RCC 7860 (cell line): ENCODE measurements at regions not wholly inside any gene's neighbourhood (a gene's known extent, or its start where the extent isn't known, plus 50 kb on each side); places are given as distances from the start of the nearest gene placed in this dataset.
A peak's percentile ranks its signal among the peaks of the same experiment; 100 is the strongest.

Source experiments
- DNase-seq: peaks from one replicate; pipeline ENCODE4 v3.0.0-alpha.2; 2015; ENCODE audit warnings: low spot score
- FAIRE-seq: peaks from 2 replicates; lab custom pipeline; 2012; peaks lifted over from hg19 to GRCh38; lab: Jason Lieb, UNC

DNA sequence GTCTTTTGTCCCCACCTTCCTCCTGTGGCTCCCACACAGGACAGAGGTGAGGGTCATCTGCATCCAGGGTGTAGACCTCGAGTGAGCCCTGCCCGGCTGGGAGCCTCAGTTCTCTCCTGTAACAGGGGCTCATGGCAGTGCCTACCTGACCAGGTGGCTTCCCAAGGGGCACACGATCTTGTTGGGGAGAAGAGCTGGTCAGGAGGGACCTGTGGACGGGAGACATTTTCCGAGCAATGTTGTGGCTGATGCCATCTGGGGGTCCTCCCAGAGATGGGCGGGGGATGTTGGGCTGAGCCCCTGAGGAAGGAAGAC is 51.9 kb downstream of the CEBPB start:
- DNase-seq (no peak), FAIRE-seq (no peak)

DNA sequence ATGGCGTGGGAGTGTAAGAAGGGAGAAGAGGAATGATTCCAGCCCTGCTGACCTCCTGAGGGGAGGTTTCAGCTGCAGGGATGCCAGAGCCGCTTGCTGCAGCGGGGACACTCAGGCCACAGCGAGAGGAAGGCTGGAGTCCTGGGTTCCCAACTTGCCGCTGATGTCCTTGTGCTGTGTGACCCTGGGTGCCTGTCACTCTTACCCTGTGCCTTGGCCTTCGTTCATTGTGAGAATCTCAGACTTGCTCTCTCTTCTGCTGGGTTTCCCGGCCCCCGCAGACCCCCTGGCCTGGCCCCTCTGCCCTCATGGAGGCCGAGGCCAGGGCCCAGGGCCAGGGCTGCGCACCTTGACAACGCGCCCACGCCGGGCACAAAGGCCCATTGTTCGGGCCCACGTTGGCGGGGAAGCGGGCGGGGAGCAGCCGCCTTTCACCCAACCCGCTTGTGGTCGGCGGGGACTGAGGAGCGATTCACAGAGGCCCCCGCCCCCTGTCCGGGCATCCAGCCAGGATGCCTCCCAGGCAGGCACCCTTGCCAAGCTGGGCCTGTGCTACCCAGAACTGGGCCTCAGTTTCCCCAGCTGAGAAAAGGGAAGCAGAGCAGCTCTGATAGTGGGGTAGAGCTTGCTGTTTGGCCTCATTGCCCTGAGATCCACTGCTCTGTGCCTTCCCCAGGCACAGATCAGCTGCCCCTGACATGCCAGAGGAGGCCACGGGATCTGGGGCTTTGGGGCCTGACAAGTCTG is 52.4 kb downstream of the CEBPB start:
- no peak for FAIRE-seq
- no peak for DNase-seq

DNA sequence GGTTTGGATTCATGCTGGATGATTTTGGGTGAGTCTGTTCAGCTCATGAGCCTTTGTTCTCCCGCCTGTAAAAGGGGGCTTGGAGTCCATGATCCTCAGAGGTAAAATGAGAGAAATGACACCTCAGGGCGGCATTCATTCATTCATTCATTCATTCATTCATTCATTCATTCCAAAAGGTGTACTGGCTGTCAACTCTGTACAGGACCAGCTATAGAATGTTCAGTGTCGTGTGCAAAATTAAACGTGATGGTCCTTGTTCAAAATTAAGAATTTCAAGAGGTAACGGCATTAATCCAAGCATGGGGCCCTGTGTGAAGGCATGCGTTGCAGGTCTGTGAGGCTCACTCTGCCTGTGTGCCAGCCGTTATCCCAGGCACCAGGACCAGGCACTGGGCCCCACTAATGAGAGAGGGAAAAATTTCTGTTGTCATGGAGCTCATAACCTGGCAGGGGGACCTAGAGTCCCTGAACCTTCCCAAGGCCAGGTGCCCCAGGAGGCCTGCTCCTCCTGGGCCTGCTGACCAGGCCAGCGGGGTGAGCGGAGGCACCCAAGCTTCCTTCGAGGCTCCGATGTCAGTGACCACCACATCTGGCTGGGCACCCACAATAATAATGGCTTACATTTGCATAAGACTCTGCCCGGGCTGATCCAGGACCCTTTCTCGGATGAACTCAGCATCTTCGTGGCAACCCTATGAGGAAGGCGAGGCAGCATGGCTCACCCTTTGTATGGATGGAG is 53.2 kb downstream of the CEBPB start:
- FAIRE-seq = no peak

DNA sequence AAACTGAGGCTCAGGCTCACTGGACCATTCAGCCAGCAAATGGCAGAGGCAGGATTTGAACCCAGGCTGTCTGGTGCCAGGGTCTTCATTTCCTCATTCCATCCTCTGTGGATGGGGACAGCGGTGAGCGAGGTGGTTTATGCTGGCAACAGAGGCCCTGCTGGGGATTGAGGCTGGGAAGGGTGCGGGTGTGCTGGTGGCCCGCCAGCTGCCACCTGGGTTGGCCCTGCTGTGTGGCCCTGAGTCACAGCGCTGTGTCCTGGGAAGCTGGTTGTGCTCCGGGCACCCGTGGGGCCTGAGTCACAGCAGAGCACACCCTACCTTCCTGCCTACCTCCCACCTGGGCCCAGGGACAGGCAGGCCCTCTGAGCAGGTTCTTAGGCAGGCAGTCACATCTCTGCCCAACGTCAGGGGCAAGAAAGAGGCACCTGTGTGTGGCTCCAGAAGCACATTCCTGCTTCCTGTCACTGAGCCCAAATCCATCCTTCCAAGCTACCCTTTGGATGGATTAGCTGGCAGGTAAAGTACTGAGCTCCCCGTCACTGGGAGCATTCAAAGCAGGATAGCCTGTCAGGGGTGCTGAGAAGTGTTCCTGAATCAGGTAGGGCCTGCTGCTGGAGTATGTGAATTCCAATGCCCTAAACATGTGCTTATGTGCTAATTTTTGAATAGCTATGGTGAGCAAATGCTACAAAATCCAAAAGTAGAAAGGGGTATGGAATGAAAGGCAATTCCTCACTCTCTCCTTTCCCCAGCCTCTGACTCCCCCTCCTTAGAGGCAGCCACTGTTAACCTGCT is 53.9 kb downstream of the CEBPB start:
- DNase-seq (peak; percentile 52), FAIRE-seq (no peak)

More for the DNA sequence above, 53.2 kb downstream of the CEBPB start:
- DNase-seq = no peak

DNA sequence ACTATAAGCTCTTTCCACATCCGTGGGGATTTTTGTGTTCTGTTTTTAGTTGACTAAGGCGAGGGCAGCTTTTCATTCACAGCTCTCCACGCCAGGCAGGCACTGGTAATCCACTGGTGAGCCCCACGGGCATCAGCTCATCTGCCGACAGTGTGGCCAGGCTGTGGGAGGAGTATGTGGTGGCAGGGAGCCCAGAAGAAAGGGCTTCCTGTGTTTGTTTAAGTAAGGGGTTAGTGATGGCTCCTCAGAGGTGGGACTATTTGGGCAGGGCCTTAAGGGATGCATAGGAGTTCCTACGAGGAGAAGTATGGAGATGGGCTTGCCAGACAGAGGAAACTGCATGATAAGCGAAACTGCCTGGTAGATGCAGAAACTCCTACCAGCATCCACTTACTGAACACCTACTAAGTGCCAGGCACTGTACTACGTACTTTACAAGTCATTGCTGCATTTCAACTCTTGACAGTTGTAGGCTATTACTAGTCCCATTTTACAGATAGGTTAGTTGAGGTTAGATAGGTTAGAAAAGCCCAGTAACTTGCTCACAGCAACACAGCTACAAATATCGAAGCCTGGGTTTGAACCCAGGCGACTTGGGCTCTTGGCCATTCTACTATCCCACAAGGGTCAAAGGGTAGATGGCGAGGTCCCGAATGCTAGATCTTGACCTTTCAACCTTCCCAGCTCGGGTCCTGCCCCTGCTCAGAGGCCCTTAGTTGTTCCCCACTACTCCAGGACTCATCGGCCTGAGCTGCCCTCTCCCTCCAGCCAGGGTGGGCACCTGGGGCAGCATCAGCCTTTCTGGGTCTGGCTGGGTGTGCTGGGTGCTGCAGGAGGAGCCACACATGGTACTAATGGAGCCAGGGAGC is 55.1 kb downstream of the CEBPB start:
- FAIRE-seq (peak; percentile 40), DNase-seq (peak; percentile 65)

DNA sequence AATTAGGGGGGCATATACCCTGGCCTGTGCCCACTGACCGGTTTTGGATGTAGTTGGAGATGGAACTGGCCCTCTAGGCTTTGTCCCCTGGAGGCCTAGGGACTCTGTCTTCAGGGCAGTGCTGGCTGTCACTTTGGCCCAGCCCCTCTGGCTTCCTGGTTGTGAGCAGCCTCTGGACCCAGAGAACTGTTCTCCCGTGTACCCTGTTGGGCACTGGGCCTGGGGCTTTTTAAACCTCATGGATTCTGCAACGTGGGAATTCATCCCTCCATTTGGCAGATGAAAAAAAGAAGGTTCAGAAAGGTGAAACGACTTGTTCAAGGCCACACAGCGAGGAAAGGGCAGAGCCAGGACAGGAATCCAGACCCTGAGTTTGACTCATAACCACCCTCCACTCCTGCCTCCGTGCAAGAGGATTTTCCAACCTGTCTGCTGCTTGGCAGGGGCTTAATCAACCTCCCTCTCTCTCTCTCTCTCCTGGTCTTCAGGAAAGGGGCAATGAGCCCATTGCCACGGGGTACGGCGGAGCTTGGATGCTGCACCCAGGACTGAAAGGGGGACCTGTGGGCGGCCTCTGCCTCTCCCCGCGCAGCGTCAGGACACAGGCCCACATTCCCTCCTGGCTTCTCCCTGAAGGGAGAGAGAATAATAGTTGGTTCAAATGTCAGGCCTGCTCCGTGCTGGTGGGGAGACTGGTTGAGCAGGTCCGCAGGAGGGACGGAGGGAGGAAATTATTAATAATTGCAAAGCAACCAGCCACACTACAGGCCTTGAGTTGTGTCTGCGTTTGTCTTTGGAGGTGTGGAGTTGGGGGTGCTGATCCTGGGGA is 56.0 kb downstream of the CEBPB start:
- no peak for FAIRE-seq
- no peak for DNase-seq

DNA sequence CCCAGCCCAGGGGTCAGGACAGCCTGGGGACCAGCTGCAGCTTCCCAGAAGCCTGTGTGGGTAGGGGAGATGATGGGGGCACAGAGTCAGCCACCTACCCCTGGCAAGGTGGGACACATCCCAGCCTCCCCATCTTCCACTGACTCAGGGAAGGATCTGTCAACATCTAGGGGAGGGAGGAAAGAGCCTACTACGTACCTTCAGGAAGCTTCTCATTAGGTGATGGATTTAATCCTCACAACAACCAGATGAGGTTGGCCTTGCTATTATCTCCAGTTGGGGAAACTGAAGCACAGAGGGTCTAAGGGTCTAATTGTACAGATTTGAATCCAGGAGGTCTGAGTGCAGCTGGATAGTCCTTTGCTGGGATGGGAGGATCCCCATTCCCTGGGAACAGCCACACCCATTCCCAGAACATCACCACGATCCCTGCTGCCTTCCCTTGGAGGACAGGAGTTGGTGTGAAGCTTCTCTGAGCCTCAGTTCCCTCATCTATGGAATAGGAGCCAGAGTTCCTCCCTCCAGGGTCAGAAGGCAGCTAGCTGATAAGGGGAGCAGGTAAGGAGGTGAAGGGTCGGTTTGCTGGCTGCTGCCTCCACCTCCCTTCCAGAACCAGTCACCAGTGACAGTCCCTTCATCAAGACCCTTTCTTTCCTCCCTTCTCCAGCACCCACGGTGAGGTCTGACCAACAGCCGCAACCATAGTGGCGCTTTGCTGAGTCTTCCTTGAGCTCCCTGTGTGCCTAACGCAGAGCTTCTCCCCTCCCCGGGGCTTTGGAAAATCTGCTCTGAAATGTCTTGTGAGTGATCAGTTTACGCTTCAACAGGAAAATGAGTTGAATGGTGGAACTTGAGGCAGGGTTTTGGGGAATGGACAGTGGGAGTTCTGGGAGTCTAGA is 56.8 kb downstream of the CEBPB start:
- FAIRE-seq = no peak

DNA sequence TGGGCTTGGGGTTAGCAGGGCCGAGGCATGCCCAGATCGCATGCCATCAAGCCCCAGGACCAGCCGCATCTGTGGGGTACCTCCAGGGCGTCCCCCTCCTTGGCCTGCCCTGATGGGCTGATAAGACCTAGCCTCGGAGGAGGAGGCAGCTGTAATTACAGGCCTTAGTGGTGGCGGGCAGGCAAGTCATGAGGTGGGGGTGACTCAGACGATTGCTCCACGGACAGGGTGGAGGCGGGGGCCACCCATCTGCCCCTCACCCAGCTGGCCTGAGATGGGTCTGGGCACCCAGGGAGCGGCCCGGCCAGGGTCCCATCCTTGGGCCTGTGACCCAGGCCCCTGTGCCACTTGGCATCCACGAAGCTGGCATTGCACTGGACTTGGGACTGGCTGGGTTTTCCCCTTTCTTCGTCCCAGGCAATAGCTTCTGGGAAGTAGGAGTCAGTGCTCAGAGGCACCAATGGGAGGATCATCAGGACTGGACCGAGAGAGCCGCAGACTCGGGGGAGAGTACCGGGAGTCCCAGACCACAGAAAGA is 57.5 kb downstream of the CEBPB start:
- DNase-seq = peak; percentile 72
- peak; percentile 45 for FAIRE-seq

More for the DNA sequence above, 56.8 kb downstream of the CEBPB start:
- no peak for DNase-seq

DNA sequence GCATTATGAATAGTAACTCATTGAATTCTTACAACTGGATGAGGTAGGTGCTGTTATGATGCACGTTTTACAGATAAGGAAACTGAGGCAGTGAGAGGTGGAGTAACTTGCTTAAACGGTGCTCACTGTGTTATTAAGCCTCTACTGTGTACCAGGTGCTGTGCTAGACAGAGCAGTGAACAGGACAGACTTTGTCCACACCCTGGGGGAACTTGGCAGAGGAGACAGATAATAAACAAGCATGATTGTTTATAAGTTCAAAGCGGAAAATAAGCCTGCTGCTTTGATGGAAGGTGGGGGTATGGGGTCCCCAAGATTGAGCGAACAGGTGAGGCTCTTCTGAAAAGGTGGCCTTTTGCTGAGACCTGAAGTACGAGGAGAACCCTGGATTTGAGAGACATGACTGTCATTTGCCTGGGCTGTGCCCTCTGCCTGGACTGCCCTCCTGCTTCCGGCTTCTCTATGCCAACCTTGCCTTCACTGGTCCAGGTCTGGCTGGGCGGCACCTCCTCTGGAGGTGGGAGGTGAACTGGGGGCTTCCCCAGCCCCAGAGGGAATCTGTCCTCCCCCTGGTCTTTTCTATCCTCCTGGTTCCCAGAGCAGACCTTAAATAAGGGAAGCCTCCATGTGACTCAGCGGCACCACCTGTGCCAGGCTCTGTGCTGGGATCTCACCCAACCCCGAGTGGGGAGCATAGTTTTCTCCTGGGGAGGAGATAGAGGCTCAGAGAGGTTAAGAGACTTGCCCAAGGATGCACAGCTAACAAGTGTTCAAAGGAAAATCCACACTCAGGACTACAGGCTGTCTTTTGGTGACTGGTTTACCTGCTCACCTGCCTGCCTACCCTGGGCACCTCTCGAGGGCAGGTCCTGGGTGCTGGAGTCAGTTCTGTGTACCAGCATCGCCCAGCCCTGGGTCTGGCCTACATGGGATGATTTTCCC is 59.1 kb downstream of the CEBPB start:
- DNase-seq (no peak), FAIRE-seq (no peak)

DNA sequence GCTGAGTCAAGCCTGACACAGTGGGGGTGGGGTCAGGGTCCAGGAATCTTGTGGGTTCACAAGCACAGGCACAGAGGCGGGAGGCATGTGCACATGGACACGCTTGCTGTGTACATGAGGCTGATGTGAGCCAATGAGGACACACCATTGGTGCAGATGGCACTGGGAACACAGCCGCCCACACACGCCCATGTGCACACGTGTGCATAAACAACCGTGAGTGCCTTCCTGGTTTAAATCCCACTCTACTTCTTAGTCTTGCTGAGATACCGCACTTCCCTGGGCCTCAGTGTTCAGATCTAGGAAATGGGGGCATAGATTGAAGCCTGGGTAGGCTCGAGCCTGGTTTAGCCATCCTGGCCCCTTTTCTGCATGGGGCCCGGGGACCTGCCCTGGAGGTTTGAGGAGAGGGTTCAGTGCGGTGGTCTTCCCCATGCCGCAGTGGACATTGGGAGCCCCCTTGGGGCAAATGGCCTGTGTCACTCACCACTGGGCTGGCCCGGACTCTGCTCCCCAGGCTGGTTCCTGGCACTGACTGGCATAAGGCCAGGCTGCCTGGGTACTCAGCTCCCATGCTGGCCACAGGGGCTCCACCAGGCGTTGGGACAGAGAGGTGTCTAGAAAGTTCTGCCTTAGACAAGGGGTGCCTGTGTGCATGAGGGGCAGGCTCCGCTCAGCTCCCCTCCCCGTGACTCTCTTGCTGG is 60.2 kb downstream of the CEBPB start:
- FAIRE-seq = no peak
- no peak for DNase-seq

DNA sequence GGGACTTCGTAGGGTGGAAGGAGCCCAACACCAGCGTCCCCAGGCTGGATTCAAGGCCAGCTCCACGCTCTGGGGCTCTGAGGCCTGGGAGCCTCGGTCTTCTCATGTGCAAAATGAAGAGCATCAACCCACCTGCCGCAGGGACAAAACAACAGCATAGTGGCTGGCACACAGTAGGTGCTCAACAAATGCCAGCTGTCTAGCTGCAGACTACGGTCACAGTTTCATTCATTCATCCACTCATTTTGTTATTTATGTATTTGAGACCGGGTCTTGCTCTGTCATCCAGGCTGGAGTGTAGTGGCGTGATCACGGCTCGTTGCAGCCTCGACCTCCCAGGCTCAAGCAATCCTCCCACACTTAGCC is 60.7 kb downstream of the CEBPB start:
- no peak for FAIRE-seq
- no peak for DNase-seq

DNA sequence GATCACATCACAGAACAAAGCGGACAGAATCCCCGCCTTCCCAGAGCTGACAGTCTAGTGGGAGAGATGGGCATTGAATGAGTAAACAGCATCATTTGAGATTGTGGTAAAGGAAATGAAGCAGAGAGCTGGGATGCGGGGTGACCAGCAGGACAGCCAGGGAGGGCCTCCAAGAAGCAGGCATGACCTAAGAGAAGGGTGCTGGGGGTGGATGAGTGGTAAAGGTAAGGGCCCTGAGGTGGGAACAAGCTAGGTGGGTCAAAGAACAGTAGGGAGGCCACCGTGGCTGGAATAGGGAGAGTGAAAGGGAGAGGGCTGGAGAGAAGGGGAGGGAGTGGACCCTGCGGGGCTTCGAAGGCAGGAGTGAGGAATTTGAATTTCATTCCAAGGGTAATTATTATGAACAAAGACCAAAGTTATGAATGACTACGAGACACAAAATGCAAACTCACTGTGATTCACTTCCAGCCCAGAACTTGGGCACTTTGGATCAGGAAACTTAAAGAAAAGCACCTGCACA is 61.4 kb downstream of the CEBPB start:
- FAIRE-seq = no peak
- DNase-seq = peak; percentile 64

DNA sequence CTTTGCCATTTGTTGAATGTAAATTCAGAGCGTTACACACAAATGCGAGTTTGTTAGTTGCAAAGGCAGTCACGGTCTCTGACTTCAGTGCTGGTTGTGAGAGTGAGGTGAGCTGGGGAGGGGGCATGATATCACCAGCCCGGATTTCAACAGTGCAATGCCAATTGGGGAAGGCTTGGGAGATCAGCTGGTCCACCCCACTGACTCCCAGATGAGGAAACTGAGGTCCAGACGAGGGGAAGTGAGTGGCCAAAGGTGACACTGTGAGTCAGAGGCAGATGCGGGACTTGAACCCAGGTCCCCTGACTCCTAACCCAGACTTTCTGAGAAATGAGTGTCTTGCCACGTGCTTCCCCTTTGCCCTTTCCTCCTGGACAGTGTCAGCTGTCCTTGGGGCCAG is 62.1 kb downstream of the CEBPB start:
- DNase-seq (no peak), FAIRE-seq (no peak)

DNA sequence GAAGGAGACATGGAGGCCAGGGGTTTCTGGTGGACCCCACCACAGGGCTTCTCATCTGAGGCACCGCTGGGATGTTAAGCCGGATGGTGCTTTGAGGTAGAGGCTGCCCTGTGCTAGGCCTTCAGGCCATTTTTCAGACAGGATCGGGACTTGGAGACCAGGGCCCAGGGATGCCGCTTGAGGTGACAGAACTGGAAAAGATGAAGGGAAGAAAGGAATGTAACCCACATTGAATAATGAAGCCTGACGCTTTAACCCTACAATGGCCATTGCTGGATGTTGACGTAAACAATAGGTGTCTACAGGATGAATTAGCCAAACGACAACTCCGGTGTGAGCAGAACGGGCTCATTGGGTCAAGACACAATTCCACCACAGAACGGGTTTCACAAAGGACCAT is 62.5 kb downstream of the CEBPB start:
- FAIRE-seq (no peak), DNase-seq (no peak)

DNA sequence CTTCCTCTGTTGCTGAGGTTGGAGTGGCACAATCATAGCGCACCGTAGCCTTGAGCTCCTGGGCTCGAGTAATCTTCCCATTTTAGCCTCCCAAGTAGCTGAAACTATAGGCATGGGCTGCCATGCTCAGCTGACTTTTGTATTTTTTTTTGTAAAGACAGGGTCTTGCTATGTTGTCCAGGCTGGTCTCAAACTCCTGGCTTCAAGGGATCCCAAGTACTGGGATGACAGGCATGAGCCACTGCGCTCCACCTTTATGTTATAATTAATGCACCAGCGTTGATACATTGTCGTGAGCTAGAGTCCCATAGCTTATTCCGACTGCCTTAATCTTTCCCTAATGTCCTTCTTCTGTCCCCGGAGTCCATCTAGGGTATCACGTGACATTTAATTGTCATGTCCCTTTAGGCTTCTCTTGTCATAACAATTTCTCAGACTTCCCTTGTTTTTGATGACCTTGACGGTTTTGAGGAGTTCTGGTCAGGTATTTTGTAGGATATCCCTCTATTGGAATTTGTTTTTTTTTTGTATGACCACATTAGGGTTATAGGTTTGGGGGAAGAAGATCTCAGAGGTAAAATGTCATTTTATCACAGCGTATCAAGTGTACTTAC is 63.9 kb downstream of the CEBPB start:
- FAIRE-seq (no peak), DNase-seq (no peak)

DNA sequence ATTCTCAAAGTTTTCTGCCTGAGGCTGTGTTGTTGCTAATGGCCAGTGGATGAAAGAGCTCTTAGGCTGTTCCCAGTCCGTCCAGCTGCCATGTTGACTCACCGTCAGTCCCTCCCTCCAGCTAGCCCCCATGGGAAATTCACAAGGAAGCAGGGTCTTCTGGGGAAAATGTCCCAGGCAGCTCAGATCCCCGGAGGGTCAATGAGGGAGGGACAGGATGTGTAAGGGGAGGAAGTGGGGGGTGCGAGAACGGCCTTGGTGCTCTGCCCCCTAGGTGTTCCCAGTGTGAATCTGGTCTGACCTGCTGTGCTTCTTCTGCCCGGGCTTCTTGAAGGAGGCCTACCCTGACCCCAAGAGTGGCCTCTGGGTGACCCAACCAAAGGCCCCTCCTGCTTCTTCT is 65.9 kb downstream of the CEBPB start:
- FAIRE-seq (no peak), DNase-seq (no peak)
